Hepatocyte (in vitro differentiated cells): ENCODE measurements at regions not wholly inside any gene's neighbourhood (a gene's known extent, or its start where the extent isn't known, plus 50 kb on each side); places are given as distances from the start of the nearest gene placed in this dataset.

Experiments used
- EZH2phosphoT487 ChIP-seq: fragments of 200-600 bp; sonication (generic); IDR thresholded peaks from one replicate; pipeline ENCODE4 v1.6.1; 2018; ENCODE audit warnings: antibody characterized with exemption, mild to moderate bottlenecking, low read depth, moderate library complexity; ENCODE audit not compliant: unreplicated experiment, severe bottlenecking
- TF ChIP-seq, protein P1 (sequence below): fragments of 200-600 bp; sonication (generic); IDR thresholded peaks from 2 replicates; pipeline ENCODE4 v1.5.1; 2016; ENCODE audit warnings: antibody characterized with exemption, mild to moderate bottlenecking; ENCODE audit not compliant: poor library complexity

DNA sequence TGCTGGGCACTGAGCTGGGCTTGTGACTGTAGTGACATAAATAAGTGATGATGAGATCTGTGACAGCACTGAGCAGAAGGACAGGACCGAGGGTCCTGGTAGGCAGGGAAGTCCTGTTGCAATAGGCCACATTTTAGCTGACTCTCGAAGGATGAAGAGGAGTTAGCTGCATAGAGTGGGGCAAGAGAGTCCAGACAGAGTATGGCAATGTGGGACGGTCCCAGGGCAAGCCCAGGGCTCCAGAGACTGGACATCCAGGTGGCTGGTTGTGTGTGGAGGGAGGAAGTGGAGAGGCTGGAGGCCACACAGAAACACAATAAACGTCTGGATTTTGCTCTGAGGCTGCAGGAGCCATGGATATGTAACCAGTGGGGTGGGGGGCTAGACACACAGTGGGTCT lies 64.5 kb upstream of the ZNF423 start:
- TF ChIP-seq, protein P1, sequence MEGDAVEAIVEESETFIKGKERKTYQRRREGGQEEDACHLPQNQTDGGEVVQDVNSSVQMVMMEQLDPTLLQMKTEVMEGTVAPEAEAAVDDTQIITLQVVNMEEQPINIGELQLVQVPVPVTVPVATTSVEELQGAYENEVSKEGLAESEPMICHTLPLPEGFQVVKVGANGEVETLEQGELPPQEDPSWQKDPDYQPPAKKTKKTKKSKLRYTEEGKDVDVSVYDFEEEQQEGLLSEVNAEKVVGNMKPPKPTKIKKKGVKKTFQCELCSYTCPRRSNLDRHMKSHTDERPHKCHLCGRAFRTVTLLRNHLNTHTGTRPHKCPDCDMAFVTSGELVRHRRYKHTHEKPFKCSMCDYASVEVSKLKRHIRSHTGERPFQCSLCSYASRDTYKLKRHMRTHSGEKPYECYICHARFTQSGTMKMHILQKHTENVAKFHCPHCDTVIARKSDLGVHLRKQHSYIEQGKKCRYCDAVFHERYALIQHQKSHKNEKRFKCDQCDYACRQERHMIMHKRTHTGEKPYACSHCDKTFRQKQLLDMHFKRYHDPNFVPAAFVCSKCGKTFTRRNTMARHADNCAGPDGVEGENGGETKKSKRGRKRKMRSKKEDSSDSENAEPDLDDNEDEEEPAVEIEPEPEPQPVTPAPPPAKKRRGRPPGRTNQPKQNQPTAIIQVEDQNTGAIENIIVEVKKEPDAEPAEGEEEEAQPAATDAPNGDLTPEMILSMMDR, result no peak
- no peak for TF ChIP-seq EZH2phosphoT487
